Activated T-cell treated with anti-CD3 and anti-CD28 coated beads, Interleukin-2, amount 50 U/mL, for 72 hours (primary cell): ENCODE measurements at regions not wholly inside any gene's neighbourhood (a gene's known extent, or its start where the extent isn't known, plus 50 kb on each side); places are given as distances from the start of the nearest gene placed in this dataset.

Experiments
- ATAC-seq, 2 donors: fragments of 150-1000 bp; cut with Tn5 transposase; replicated peaks in 1 of 2; 2 replicates each; pipeline ENCODE4 v1.10.0; 2021; ENCODE audit warnings: moderate library complexity in 2 of 2, mild to moderate bottlenecking in 1 of 2
- DNase-seq, 2 donors: peaks; one replicate each; pipeline ENCODE4 v3.0.0; 2021 to 2022; ENCODE audit warnings: mixed read lengths in 1 of 2
- H3K27ac Mint-ChIP-seq: one replicate; pipeline ENCODE4 v1.8.0; 2022; ENCODE audit warnings: mild to moderate bottlenecking, moderate library complexity, mixed read lengths
- H3K27me3 Mint-ChIP-seq: one replicate; pipeline ENCODE4 v1.8.0; 2022; ENCODE audit warnings: low read depth, mixed read lengths
- H3K36me3 Mint-ChIP-seq, 2 donors: one replicate each; pipeline ENCODE4 v1.8.0; 2022; ENCODE audit warnings: mixed read lengths in 2 of 2, mild to moderate bottlenecking in 1 of 2; ENCODE audit not compliant: insufficient read depth in 2 of 2
- H3K4me1 Mint-ChIP-seq: one replicate; pipeline ENCODE4 v1.8.0; 2022; ENCODE audit warnings: low read depth, mixed read lengths
- H3K4me3 Mint-ChIP-seq, 2 donors: one replicate each; pipeline ENCODE4 v1.8.0; 2022; ENCODE audit warnings: mild to moderate bottlenecking in 2 of 2, mixed read lengths in 2 of 2, moderate library complexity in 2 of 2
- H3K9me3 Mint-ChIP-seq, 2 donors: one replicate each; pipeline ENCODE4 v1.8.0; 2022; ENCODE audit warnings: mixed read lengths in 2 of 2

GRCh38 chrX:80098038-80098437 is 83.5 kb downstream of the TBX22 start:
- Mint-ChIP-seq H3K27ac (no peak overlapping the region), H3K27me3 (no peaks in the 10 kb centered on the region), H3K4me3 (no peak overlapping the region), H3K9me3 (no peaks in the 10 kb centered on the region), H3K36me3 (no peaks in the 10 kb centered on the region), H3K4me1 (no peaks in the 10 kb centered on the region)
- DNase-seq (no peak), ATAC-seq (no peak)

- Mint-ChIP-seq H3K27me3 (peaks cover 7% of the 10 kb centered on the region), H3K4me3 (no peak overlapping the region), H3K36me3 (no peaks in the 10 kb centered on the region), H3K27ac (no peak overlapping the region), H3K4me1 (no peaks in the 10 kb centered on the region), H3K9me3 (peaks cover 0 to under 1% of the 10 kb centered on the region in 2 donors)
- ATAC-seq = no peak
- DNase-seq = no peak
These were observed 105.8 kb downstream of the TBX22 start for GRCh38 chrX:80120335-80120734.

GRCh38 chrX:80138938-80139337 is 124.4 kb downstream of the TBX22 start:
- H3K27me3 Mint-ChIP-seq = no peaks in the 10 kb centered on the region
- H3K4me3 Mint-ChIP-seq = no peak overlapping the region
- H3K36me3 Mint-ChIP-seq = no peaks in the 10 kb centered on the region
- no peaks in the 10 kb centered on the region for H3K4me1 Mint-ChIP-seq
- no peak for DNase-seq
- peaks cover 1 to 2% of the 10 kb centered on the region in 2 donors for H3K9me3 Mint-ChIP-seq
- no peak for ATAC-seq
- no peak overlapping the region for H3K27ac Mint-ChIP-seq

GRCh38 chrX:80139564-80139963 is 125.0 kb downstream of the TBX22 start:
- ATAC-seq (no peak), DNase-seq (no peak)
- Mint-ChIP-seq H3K27me3 (no peaks in the 10 kb centered on the region), H3K4me1 (no peaks in the 10 kb centered on the region), H3K36me3 (no peaks in the 10 kb centered on the region), H3K4me3 (no peak overlapping the region), H3K9me3 (peaks cover 0 to 1% of the 10 kb centered on the region in 2 donors), H3K27ac (no peak overlapping the region)

GRCh38 chrX:80170581-80170980 is 156.0 kb downstream of the TBX22 start:
- DNase-seq = no peak
- Mint-ChIP-seq H3K9me3 (no peaks in the 10 kb centered on the region), H3K27ac (no peak overlapping the region), H3K4me1 (no peaks in the 10 kb centered on the region), H3K4me3 (no peak overlapping the region), H3K36me3 (no peaks in the 10 kb centered on the region), H3K27me3 (peaks cover 10% of the 10 kb centered on the region)
- ATAC-seq = no peak

GRCh38 chrX:80173261-80173660 is 158.7 kb downstream of the TBX22 start:
- H3K9me3 Mint-ChIP-seq = no peaks in the 10 kb centered on the region

GRCh38 chrX:80174925-80175574 is 160.5 kb downstream of the TBX22 start:
- Mint-ChIP-seq H3K27ac (no peak overlapping the region), H3K4me3 (no peak overlapping the region), H3K9me3 (no peaks in the 10 kb centered on the region), H3K36me3 (no peaks in the 10 kb centered on the region), H3K27me3 (peaks cover 5% of the 10 kb centered on the region), H3K4me1 (no peaks in the 10 kb centered on the region)
- ATAC-seq = no peak
- no peak for DNase-seq

More at GRCh38 chrX:80173261-80173660, 158.7 kb downstream of the TBX22 start:
- DNase-seq (no peak), ATAC-seq (no peak)
- no peaks in the 10 kb centered on the region for H3K36me3 Mint-ChIP-seq
- no peak overlapping the region for H3K4me3 Mint-ChIP-seq
- no peak overlapping the region for H3K27ac Mint-ChIP-seq
- H3K4me1 Mint-ChIP-seq = no peaks in the 10 kb centered on the region
- peaks cover 5% of the 10 kb centered on the region for H3K27me3 Mint-ChIP-seq

GRCh38 chrX:80181079-80181478 is 166.5 kb downstream of the TBX22 start:
- H3K36me3 Mint-ChIP-seq = no peaks in the 10 kb centered on the region
- no peak for ATAC-seq
- H3K27ac Mint-ChIP-seq = no peak overlapping the region
- DNase-seq = no peak
- H3K9me3 Mint-ChIP-seq = peaks cover 2 to 3% of the 10 kb centered on the region in 2 donors
- H3K27me3 Mint-ChIP-seq = no peaks in the 10 kb centered on the region
- H3K4me3 Mint-ChIP-seq = no peak overlapping the region
- H3K4me1 Mint-ChIP-seq = no peaks in the 10 kb centered on the region

- ATAC-seq = no peak
- Mint-ChIP-seq H3K4me3 (no peak overlapping the region), H3K9me3 (peaks cover 3 to 5% of the 10 kb centered on the region in 2 donors), H3K27me3 (no peaks in the 10 kb centered on the region), H3K4me1 (no peaks in the 10 kb centered on the region), H3K36me3 (no peaks in the 10 kb centered on the region), H3K27ac (no peak overlapping the region)
- no peak for DNase-seq
These were observed 170.3 kb downstream of the TBX22 start for GRCh38 chrX:80184854-80185253.

- Mint-ChIP-seq H3K36me3 (no peaks in the 10 kb centered on the region), H3K27ac (no peak overlapping the region), H3K4me1 (no peaks in the 10 kb centered on the region), H3K9me3 (peaks cover 1 to 2% of the 10 kb centered on the region in 2 donors), H3K27me3 (peaks cover 14% of the 10 kb centered on the region), H3K4me3 (no peak overlapping the region)
- DNase-seq (no peak), ATAC-seq (no peak)
These were observed 192.1 kb downstream of the TBX22 start for GRCh38 chrX:80206647-80207046.

GRCh38 chrX:80207327-80207726 is 192.8 kb downstream of the TBX22 start:
- Mint-ChIP-seq H3K27me3 (peaks cover 14% of the 10 kb centered on the region), H3K36me3 (no peaks in the 10 kb centered on the region), H3K4me3 (no peak overlapping the region), H3K4me1 (no peaks in the 10 kb centered on the region), H3K9me3 (peaks cover 1 to 2% of the 10 kb centered on the region in 2 donors), H3K27ac (no peak overlapping the region)
- DNase-seq (no peak), ATAC-seq (no peak)

- ATAC-seq (no peak), DNase-seq (no peak)
- Mint-ChIP-seq H3K9me3 (peaks cover 4 to 5% of the 10 kb centered on the region in 2 donors), H3K27me3 (no peaks in the 10 kb centered on the region), H3K36me3 (peaks cover 0 to 2% of the 10 kb centered on the region in 2 donors), H3K27ac (no peak overlapping the region), H3K4me1 (no peaks in the 10 kb centered on the region), H3K4me3 (no peak overlapping the region)
These were observed 201.5 kb downstream of the TBX22 start for GRCh38 chrX:80216086-80216485.

GRCh38 chrX:80223982-80224579 is 196.2 kb upstream of the TENT5D start:
- ATAC-seq (no peak), DNase-seq (no peak)
- no peak overlapping the region for H3K4me3 Mint-ChIP-seq
- peaks cover 1 to 4% of the 10 kb centered on the region in 2 donors for H3K9me3 Mint-ChIP-seq
- H3K36me3 Mint-ChIP-seq = peaks cover 0 to 2% of the 10 kb centered on the region in 2 donors
- H3K27me3 Mint-ChIP-seq = no peaks in the 10 kb centered on the region
- no peak overlapping the region for H3K27ac Mint-ChIP-seq
- no peaks in the 10 kb centered on the region for H3K4me1 Mint-ChIP-seq

- H3K4me1 Mint-ChIP-seq = no peaks in the 10 kb centered on the region
- no peak overlapping the region for H3K4me3 Mint-ChIP-seq
- ATAC-seq = no peak
- no peak for DNase-seq
- peaks cover 0 to 3% of the 10 kb centered on the region in 2 donors for H3K9me3 Mint-ChIP-seq
- H3K27me3 Mint-ChIP-seq = peaks cover 18% of the 10 kb centered on the region
- H3K36me3 Mint-ChIP-seq = no peaks in the 10 kb centered on the region
- H3K27ac Mint-ChIP-seq = no peak overlapping the region
These were observed 190.6 kb upstream of the TENT5D start for GRCh38 chrX:80229626-80230025.
